Adrenal gland (tissue), 5 donors: ENCODE measurements at regions not wholly inside any gene's neighbourhood (a gene's known extent, or its start where the extent isn't known, plus 50 kb on each side); places are given as distances from the start of the nearest gene placed in this dataset.

ENCODE experiments used
- POLR2A ChIP-seq, 2 donors: fragments of 450-650 bp; IDR thresholded peaks; one replicate each; pipeline ENCODE4 v1.6.1; 2017; ENCODE audit warnings: antibody characterized with exemption in 2 of 2, mild to moderate bottlenecking in 2 of 2, moderate library complexity in 1 of 2
- TF ChIP-seq, protein P1 (sequence below), 6 experiments: fragments of 450-650 bp in 4 of 6; fragments of 200-600 bp in 2 of 6; sonication (generic) in 1 of 6; IDR thresholded peaks; 1 replicate in 5 of 6; 2 replicates in 1 of 6; pipeline versions ENCODE4 v1.5.1 to v1.8.0; 2016 to 2021; ENCODE audit warnings: antibody characterized with exemption in 6 of 6, mild to moderate bottlenecking in 2 of 6, moderate library complexity in 1 of 6
- donor health status: DM: no; HTN: no; CAD: no.

DNA sequence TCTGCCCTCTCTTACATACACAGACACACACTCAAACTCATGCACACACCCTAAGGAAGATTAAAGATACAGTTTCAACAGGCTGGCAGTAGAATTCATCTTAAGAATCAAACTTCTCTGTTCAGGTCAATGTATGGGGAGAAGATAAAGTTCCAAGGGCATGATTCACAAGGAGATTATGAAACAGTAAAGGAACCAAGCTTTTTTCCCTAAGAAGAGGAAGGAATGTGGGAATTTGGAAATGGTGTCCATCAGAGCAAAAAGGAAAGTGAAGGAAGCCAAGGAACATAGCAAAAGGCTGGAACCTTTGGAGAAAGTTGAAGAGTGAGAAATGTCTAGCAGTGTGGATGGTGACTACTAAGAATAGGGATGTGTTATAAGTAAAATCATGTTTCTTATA is 191.0 kb upstream of the NPY2R start:
- TF ChIP-seq, protein P1, sequence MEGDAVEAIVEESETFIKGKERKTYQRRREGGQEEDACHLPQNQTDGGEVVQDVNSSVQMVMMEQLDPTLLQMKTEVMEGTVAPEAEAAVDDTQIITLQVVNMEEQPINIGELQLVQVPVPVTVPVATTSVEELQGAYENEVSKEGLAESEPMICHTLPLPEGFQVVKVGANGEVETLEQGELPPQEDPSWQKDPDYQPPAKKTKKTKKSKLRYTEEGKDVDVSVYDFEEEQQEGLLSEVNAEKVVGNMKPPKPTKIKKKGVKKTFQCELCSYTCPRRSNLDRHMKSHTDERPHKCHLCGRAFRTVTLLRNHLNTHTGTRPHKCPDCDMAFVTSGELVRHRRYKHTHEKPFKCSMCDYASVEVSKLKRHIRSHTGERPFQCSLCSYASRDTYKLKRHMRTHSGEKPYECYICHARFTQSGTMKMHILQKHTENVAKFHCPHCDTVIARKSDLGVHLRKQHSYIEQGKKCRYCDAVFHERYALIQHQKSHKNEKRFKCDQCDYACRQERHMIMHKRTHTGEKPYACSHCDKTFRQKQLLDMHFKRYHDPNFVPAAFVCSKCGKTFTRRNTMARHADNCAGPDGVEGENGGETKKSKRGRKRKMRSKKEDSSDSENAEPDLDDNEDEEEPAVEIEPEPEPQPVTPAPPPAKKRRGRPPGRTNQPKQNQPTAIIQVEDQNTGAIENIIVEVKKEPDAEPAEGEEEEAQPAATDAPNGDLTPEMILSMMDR (IDR thresholded peaks at IDR 0.05), result no peak
- no peak for TF ChIP-seq POLR2A (IDR thresholded peaks at IDR 0.05)
